Heart right ventricle (tissue), 16 donors: ENCODE measurements at regions not wholly inside any gene's neighbourhood (a gene's known extent, or its start where the extent isn't known, plus 50 kb on each side); places are given as distances from the start of the nearest gene placed in this dataset.

ENCODE experiments used
- ATAC-seq, 8 donors: fragments of 200-7000 bp; cut with Tn5 transposase; one replicate each; pipeline ENCODE4 v1.9.1; 2020; ENCODE audit warnings: mild to moderate bottlenecking in 8 of 8, moderate library complexity in 8 of 8, moderate number of reproducible peaks in 1 of 8
- DNase-seq, 2 donors: peaks; one replicate each; pipeline ENCODE4 v3.0.0-alpha.2; 2020
- H3K27ac ChIP-seq, 10 donors: fragments of 200-600 bp; sonication (generic) in 2 of 10; one replicate each; pipeline versions ENCODE4 v1.5.0 to v1.8.0; 2020 to 2022; ENCODE audit warnings: mild to moderate bottlenecking in 3 of 10
- H3K27me3 ChIP-seq, 7 donors: fragments of 200-600 bp; one replicate each; pipeline ENCODE4 v1.8.0; 2021 to 2022; ENCODE audit warnings: mild to moderate bottlenecking in 2 of 7
- H3K36me3 ChIP-seq, 9 donors: fragments of 200-600 bp; sonication (generic) in 1 of 9; one replicate each; pipeline versions ENCODE4 v1.5.0 to v1.8.0; 2020 to 2022; ENCODE audit warnings: mild to moderate bottlenecking in 2 of 9
- H3K4me1 ChIP-seq, 9 donors: fragments of 200-600 bp; sonication (generic) in 1 of 9; one replicate each; pipeline versions ENCODE4 v1.5.0 to v1.8.0; 2020 to 2022; ENCODE audit warnings: mild to moderate bottlenecking in 4 of 9
- H3K4me3 ChIP-seq, 10 donors: fragments of 200-600 bp; sonication (generic) in 2 of 10; one replicate each; pipeline versions ENCODE4 v1.5.0 to v1.8.0; 2020 to 2022; ENCODE audit warnings: mild to moderate bottlenecking in 7 of 10, moderate library complexity in 2 of 10
- H3K9me3 ChIP-seq, 11 donors: fragments of 200-600 bp in 10 of 11; sonication (generic) in 2 of 11; one replicate each; pipeline versions ENCODE4 v1.5.0 to v1.8.0; 2013 to 2022; ENCODE audit warnings: mild to moderate bottlenecking in 2 of 11, control low read depth in 1 of 11, moderate library complexity in 1 of 11
- CTCF ChIP-seq, 9 donors: fragments of 200-600 bp; sonication (generic) in 2 of 9; IDR thresholded peaks; one replicate each; pipeline versions ENCODE4 v1.5.0 to v1.8.0; 2021 to 2022; ENCODE audit warnings: antibody characterized with exemption in 9 of 9, mild to moderate bottlenecking in 5 of 9, moderate library complexity in 1 of 9
- WGBS, 2 donors: extraction: QIAGEN DNeasy Blood & Tissue Kit; methylation state at CpG; one replicate each; pipeline ENCODE4 v1.1.7; 2013; ENCODE audit warnings: inconsistent platforms in 1 of 2; 5-methylcytosine and 5-hydroxymethylcytosine counted together
- intact Hi-C, 10 donors: fragments of 100-400 bp; cut with DNase I; formaldehyde crosslinking; loops; one replicate each; pipeline versions ENCODE4 v1.11.1 to v1.14.2; 2022
- donor health status: Arrhythmogenic right ventricular cardiomyopathy.
- donor health status: ischemic (EF 13 %, LVEDD 7.1; RV severe dilation, severe dysfunction).
- donor health status: healthy with polysubstance abuse.
- donor health status: DM: no; HTN: yes; CAD: no.
- donor health status: DM: no; HTN: no; CAD: no.
- donor health status: ischemic (EF 25% LVEDD 6.9; RV normal size, moderate dysfunction).
- donor health status: ischemic (EF 25% LVEDD 5.7; RV mildly dilated, moderate dysfunction).
- donor health status: healthy.
- donor health status: DM: yes; HTN: yes; CAD: no.
- donor health status: Ischemic cardiomyopathy.
- donor health status: ischemic (EF 35%, LVEDD 5.7; RV mildly dilated, moderate dysfunction).
- donor health status: nonischemic (EF 11% LVEDD 7.7; RV severe dilation, severe dysfunction).
- donor health status: DM: yes; HTN: yes; CAD: no.
- donor health status: PGD.
- donor health status: ischemic (EF 29% LVEDD 5.4; RV normal size, mild dysfunction).
- donor health status: nonischemic (EF 23%, LVEDD 6.1; RV moderate dilation, normal function).

- TF ChIP-seq CTCF (IDR thresholded peaks at IDR 0.05) = no peak
- DNase-seq = no peak
- H3K9me3 ChIP-seq = no peaks in the 10 kb centered on the region
- ATAC-seq = no peak
- H3K4me1 ChIP-seq = no peaks in the 10 kb centered on the region
- intact Hi-C loops = no loop called here
- WGBS, 2 donors = 40 to 41% methylated on average over 6 of the region's 6 CpGs
- H3K27ac ChIP-seq = no peak overlapping the region
- H3K27me3 ChIP-seq = peaks cover 0 to 41% (median 15%) of the 10 kb centered on the region in 7 donors
- no peak overlapping the region for H3K4me3 ChIP-seq
- no peaks in the 10 kb centered on the region for H3K36me3 ChIP-seq
These were observed 60.0 kb upstream of the GRIK3 start for GRCh38 chr1:37094302-37094701.

DNA sequence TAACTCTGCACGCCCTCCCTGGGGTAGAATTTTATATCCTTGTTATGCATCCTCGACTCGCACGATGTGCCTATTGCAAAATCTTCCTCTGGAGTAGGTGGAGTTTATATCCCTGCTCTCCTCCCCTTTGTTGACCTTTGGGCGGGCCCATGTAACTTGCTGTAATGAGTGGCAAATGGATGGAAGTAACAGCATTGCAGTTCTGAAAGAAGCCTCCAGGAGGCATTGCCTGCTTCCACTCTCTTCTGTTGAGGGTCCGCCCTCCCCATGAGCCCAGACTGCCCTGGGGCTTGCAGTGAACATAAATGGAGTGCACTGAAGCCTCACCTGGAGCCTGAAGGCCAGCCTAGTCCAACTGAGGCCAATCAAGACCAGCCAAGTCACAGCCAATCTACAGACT, 62.2 kb upstream of the GRIK3 start:
- Histone ChIP-seq H3K4me3 (no peak overlapping the region), H3K27me3 (peaks cover 0 to 44% (median 15%) of the 10 kb centered on the region in 7 donors), H3K36me3 (no peaks in the 10 kb centered on the region), H3K4me1 (no peaks in the 10 kb centered on the region), H3K9me3 (no peaks in the 10 kb centered on the region), H3K27ac (no peak overlapping the region)
- 64 to 65% methylated on average over 6 of the region's 6 CpGs for WGBS, 2 donors
- DNase-seq (no peak), ATAC-seq (no peak)
- intact Hi-C loops = no loop called here
- TF ChIP-seq CTCF (IDR thresholded peaks at IDR 0.05) = no peak

DNA sequence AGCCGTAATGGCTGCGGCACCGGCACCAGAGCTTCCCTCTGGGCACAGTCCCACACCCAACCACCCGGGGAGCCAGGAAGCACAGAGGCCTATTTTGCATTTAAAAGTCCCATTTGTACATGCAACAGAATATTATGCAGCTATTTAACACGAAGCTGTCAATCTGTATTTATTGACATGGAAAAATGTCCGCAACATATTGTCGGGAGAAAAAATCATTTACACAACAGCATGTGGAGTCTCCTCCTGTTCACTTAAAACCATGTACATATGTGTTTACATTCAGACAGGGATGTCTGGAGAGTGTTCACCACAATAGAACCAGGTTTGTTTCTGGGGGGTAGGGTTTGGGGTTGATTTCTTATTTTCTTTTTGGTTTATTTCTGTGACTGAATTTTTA, 63.4 kb upstream of the GRIK3 start:
- Histone ChIP-seq H3K4me3 (no peak overlapping the region), H3K9me3 (no peaks in the 10 kb centered on the region), H3K36me3 (no peaks in the 10 kb centered on the region), H3K27me3 (peaks cover 0 to 40% (median 14%) of the 10 kb centered on the region in 7 donors), H3K4me1 (no peaks in the 10 kb centered on the region), H3K27ac (no peak overlapping the region)
- 76 to 78% methylated on average over 7 of the region's 7 CpGs for WGBS, 2 donors
- no peak for TF ChIP-seq CTCF (IDR thresholded peaks at IDR 0.05)
- no peak for ATAC-seq
- intact Hi-C loops = no loop called here
- no peak for DNase-seq

GRCh38 chr1:37098237-37098636, 63.9 kb upstream of the GRIK3 start:
- H3K27ac ChIP-seq = no peak overlapping the region
- peaks cover 0 to 39% (median 14%) of the 10 kb centered on the region in 7 donors for H3K27me3 ChIP-seq

More at GRCh38 chr1:37098237-37098636, 63.9 kb upstream of the GRIK3 start:
- intact Hi-C loops = no loop called here
- H3K36me3 ChIP-seq = no peaks in the 10 kb centered on the region
- TF ChIP-seq CTCF (IDR thresholded peaks at IDR 0.05) = no peak
- no peak overlapping the region for H3K4me3 ChIP-seq
- no peaks in the 10 kb centered on the region for H3K9me3 ChIP-seq
- ATAC-seq (no peak), DNase-seq (no peak)
- no peaks in the 10 kb centered on the region for H3K4me1 ChIP-seq
